ENCODE measurements at regions not wholly inside any gene's neighbourhood (a gene's known extent, or its start where the extent isn't known, plus 50 kb on each side); places are given as distances from the start of the nearest gene placed in this dataset.
"Not testable (repeated sequence)": the region's sequence is repeated elsewhere in the genome, so short reads cannot be mapped to it uniquely, and the experiment has no call there.

DNA sequence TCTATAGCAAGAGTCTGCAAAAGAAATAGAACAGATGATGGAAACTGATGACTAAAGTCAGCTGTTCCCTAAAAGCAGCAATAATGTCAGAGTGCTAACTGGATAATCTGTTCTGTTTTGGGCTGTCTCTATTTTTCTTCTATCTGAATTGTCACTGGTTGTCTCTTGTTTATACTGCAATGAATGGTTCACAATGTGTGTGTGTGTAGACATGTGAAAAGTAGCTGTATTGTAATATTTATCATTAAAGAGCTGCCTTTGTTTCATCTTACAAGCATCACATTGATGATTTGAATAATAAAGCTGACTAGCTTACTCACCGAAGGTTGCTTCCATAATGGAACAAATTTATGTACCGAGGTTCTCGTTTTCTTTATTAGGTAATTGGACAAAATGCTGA, 456.0 kb upstream of the ZEB2 start:
- intact Hi-C loops (cut with DNase I) = no loop called here
- WGBS, 3 donors = 86 to 95% (median 91%) methylated on average over 3 of the region's 3 CpGs

DNA sequence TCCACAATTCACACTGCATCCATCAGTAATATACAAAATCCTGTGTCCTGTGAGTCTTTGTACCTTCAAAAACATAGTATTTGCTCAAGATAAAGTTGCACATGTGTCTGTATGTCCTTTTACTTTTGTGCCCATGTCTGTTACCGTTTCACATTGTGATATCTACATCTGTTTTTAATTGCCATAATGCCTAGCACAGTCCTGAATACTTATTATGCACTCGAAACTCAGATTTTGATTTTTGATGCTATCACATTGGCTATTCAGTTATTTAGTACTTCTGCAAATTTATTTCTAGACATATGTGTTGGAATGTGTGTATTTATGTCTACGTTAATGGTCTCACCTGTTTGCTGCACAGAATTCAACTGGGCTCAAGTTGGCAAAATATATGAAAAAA, 452.8 kb upstream of the ZEB2 start:
- no peak for TF ChIP-seq EP300 (IDR thresholded peaks at IDR 0.05)
- TF ChIP-seq, protein P1, sequence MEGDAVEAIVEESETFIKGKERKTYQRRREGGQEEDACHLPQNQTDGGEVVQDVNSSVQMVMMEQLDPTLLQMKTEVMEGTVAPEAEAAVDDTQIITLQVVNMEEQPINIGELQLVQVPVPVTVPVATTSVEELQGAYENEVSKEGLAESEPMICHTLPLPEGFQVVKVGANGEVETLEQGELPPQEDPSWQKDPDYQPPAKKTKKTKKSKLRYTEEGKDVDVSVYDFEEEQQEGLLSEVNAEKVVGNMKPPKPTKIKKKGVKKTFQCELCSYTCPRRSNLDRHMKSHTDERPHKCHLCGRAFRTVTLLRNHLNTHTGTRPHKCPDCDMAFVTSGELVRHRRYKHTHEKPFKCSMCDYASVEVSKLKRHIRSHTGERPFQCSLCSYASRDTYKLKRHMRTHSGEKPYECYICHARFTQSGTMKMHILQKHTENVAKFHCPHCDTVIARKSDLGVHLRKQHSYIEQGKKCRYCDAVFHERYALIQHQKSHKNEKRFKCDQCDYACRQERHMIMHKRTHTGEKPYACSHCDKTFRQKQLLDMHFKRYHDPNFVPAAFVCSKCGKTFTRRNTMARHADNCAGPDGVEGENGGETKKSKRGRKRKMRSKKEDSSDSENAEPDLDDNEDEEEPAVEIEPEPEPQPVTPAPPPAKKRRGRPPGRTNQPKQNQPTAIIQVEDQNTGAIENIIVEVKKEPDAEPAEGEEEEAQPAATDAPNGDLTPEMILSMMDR (IDR thresholded peaks at IDR 0.05) = no peak
- TF ChIP-seq POLR2A (IDR thresholded peaks at IDR 0.05) = no peak
- no peak overlapping the region for H3K27ac ChIP-seq
- no peaks in the 10 kb centered on the region for H3K36me3 ChIP-seq
- peaks cover 2% of the 10 kb centered on the region for H3K4me1 ChIP-seq (ENCODE audit: insufficient read depth)
- no peak for DNase-seq
- H3K9me3 ChIP-seq = peaks cover 0 to 3% of the 10 kb centered on the region in 2 donors
- intact Hi-C loops (cut with DNase I) = no loop called here
- H3K27me3 ChIP-seq = no peaks in the 10 kb centered on the region
- no peak overlapping the region for H3K4me3 ChIP-seq
- 85 to 88% (median 87%) methylated on average over 3 of the region's 3 CpGs for WGBS, 3 donors

More for the DNA sequence above, 456.0 kb upstream of the ZEB2 start:
- Histone ChIP-seq H3K9me3 (no peaks in the 10 kb centered on the region), H3K4me3 (no peak overlapping the region), H3K4me1 (ENCODE audit: insufficient read depth) (peaks cover 2% of the 10 kb centered on the region), H3K27me3 (no peaks in the 10 kb centered on the region), H3K27ac (no peak overlapping the region), H3K36me3 (no peaks in the 10 kb centered on the region)
- TF ChIP-seq EP300 (IDR thresholded peaks at IDR 0.05) = no peak
- TF ChIP-seq, protein P1 (IDR thresholded peaks at IDR 0.05) = no peak
- DNase-seq = no peak

DNA sequence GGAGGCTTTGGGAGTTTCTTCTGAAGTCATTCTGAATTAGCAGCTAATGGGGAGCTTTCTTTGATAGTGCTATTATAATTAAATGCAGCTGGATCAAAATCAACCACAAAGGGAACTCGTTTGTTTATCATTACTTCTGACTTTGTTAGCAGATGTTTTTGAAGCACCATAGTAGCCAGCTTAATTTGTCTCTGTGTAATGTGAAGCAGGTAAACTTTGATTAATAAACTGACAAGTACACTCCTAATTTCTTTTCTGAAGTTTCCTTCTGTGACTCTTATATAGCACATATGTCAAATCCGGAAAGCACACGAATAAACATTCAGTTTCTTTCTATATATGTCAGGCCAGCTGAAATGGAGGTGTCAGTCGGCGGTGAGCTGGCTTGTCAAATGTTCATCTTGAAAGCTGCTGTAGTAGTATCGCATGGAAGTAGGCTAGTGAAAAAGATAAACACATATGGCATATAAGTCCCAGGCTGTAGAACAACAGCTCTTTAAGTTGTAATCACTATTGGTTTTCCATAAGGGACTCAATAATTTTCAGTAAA, 451.9 kb upstream of the ZEB2 start:
- Histone ChIP-seq H3K27me3 (no peaks in the 10 kb centered on the region), H3K27ac (no peak overlapping the region), H3K4me1 (ENCODE audit: insufficient read depth) (peaks cover 2% of the 10 kb centered on the region), H3K9me3 (peaks cover 0 to 3% of the 10 kb centered on the region in 2 donors), H3K4me3 (no peak overlapping the region), H3K36me3 (no peaks in the 10 kb centered on the region)
- TF ChIP-seq, protein P1 (IDR thresholded peaks at IDR 0.05) = no peak
- TF ChIP-seq POLR2A (IDR thresholded peaks at IDR 0.05) (no peak), EP300 (IDR thresholded peaks at IDR 0.05) (no peak)
- no peak for DNase-seq
- 67 to 71% (median 68%) methylated on average over 6 of the region's 6 CpGs for WGBS, 3 donors
- intact Hi-C loops (cut with DNase I) = no loop called here

GRCh38 chr2:144970410-144970809, 450.5 kb upstream of the ZEB2 start:
- H3K4me1 ChIP-seq (ENCODE audit: insufficient read depth); H3K9me3 ChIP-seq; H3K36me3 ChIP-seq; DNase-seq; intact Hi-C loops (cut with DNase I); H3K4me3 ChIP-seq; H3K27ac ChIP-seq; H3K27me3 ChIP-seq: not testable (repeated sequence)
- WGBS, 3 donors = 96 to 98% (median 97%) methylated on average over 1 of the region's 1 CpG

DNA sequence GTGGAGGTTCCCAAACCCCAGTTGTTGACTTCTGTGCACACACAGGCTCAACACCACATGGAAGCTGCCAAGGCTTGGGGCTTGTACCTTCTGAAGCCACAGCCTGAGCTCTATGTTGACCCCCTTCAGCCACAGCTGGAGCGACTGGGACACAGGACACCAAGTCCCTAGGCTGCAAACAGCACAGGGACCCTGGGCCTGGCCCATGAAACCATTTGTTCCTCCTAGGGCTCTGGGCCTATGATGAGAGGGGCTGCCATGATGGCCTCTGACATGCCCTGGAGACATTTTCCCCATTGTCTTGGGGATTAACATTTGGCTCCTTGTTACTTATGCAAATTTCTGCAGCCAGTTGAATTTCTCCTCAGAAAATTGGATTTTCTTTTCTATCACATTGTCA, 449.6 kb upstream of the ZEB2 start:
- DNase-seq; H3K36me3 ChIP-seq; H3K27ac ChIP-seq; H3K9me3 ChIP-seq; intact Hi-C loops (cut with DNase I); H3K4me1 ChIP-seq (ENCODE audit: insufficient read depth); H3K27me3 ChIP-seq; H3K4me3 ChIP-seq: not testable (repeated sequence)
- 92 to 100% (median 100%) methylated on average over 1 of the region's 1 CpG for WGBS, 3 donors
